ENCODE measurements at regions not wholly inside any gene's neighbourhood (a gene's known extent, or its start where the extent isn't known, plus 50 kb on each side); places are given as distances from the start of the nearest gene placed in this dataset.

DNA sequence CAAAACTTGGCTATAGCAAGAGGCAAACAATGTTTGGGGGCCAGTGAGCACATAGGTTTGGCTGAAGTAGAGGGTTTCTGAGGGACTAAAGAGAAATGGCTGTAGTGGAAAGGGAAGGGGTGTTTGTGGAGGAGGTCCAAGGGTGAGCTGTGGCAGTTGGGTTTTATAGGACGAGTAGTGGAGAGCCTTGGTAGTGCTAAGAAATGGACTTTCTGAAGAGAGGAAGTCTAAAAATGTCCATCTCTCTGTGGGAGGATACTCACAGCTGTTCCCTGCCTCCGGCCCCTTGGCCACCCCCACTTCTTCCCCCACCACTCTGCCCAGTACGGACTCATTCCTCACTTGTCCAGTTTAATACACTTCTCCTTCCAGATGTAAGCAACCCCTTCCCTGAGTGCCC lies 64.3 kb downstream of the ZNF22 start:
- TF ChIP-seq YY1 (IDR thresholded peaks at IDR 0.05; ENCODE audit: low read depth), result no peak
- TF ChIP-seq, protein P1, sequence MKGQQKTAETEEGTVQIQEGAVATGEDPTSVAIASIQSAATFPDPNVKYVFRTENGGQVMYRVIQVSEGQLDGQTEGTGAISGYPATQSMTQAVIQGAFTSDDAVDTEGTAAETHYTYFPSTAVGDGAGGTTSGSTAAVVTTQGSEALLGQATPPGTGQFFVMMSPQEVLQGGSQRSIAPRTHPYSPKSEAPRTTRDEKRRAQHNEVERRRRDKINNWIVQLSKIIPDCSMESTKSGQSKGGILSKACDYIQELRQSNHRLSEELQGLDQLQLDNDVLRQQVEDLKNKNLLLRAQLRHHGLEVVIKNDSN (IDR thresholded peaks at IDR 0.05), result no peak
- no peak for TF ChIP-seq REST (IDR thresholded peaks at IDR 0.05; ENCODE audit: low read depth)
- TF ChIP-seq ZBTB7A (IDR thresholded peaks at IDR 0.05; ENCODE audit: low read depth), result no peak

- TF ChIP-seq CREB1 (IDR thresholded peaks at IDR 0.05; ENCODE audit: low read depth) (no peak), EP300 (IDR thresholded peaks at IDR 0.05; ENCODE audit: borderline replicate concordance) (no peak), TEAD4 (IDR thresholded peaks at IDR 0.05) (no peak), TAF1 (IDR thresholded peaks at IDR 0.05; ENCODE audit: low read depth) (no peak), CEBPB (IDR thresholded peaks at IDR 0.05) (no peak), EGR1 (IDR thresholded peaks at IDR 0.05) (no peak), ZBTB7A (IDR thresholded peaks at IDR 0.05; ENCODE audit: low read depth) (no peak), RAD21 (IDR thresholded peaks at IDR 0.05; ENCODE audit: low read depth) (no peak), FOXM1 (IDR thresholded peaks at IDR 0.05; ENCODE audit: borderline replicate concordance, low read depth) (no peak), TCF12 (IDR thresholded peaks at IDR 0.05; ENCODE audit: low read depth) (no peak), NFIC (IDR thresholded peaks at IDR 0.05) (no peak), YY1 (IDR thresholded peaks at IDR 0.05; ENCODE audit: low read depth) (no peak), MAX (IDR thresholded peaks at IDR 0.05) (no peak)
- TF ChIP-seq, protein P1 (IDR thresholded peaks at IDR 0.05), result no peak
These were observed 70.5 kb downstream of the ZNF22 start for GRCh38 chr10:45071043-45071813.

DNA sequence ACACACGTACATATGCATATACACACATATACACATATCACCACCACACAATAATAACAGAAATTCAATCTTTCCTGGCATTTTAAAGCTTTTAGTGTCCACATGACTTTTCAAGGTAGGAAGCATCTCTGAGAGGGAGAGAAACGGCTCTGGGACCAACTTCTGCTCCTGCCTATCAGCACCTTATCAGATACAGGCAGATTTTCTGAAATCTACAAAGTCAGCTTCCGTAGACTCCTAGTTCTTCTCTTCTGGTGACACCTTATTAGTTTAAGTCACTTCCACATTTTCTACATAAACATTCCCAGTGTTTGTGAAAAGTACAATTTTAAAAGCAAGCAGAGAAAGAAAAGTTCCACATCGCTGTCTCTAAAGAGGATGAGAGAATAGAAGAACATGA lies 74.5 kb downstream of the ZNF22 start:
- no peak for TF ChIP-seq CREB1 (IDR thresholded peaks at IDR 0.05; ENCODE audit: low read depth)
- no peak for TF ChIP-seq NFIC (IDR thresholded peaks at IDR 0.05)
- TF ChIP-seq REST (IDR thresholded peaks at IDR 0.05; ENCODE audit: low read depth), result no peak
- TF ChIP-seq MAX (IDR thresholded peaks at IDR 0.05), result no peak
- no peak for TF ChIP-seq TCF12 (IDR thresholded peaks at IDR 0.05; ENCODE audit: low read depth)
- no peak for TF ChIP-seq EGR1 (IDR thresholded peaks at IDR 0.05)
- TF ChIP-seq, protein P1 (IDR thresholded peaks at IDR 0.05), result no peak
- no peak for TF ChIP-seq EP300 (IDR thresholded peaks at IDR 0.05; ENCODE audit: borderline replicate concordance)
- TF ChIP-seq YY1 (IDR thresholded peaks at IDR 0.05; ENCODE audit: low read depth), result no peak
- no peak for TF ChIP-seq CEBPB (IDR thresholded peaks at IDR 0.05)
- no peak for TF ChIP-seq TEAD4 (IDR thresholded peaks at IDR 0.05)
- TF ChIP-seq TAF1 (IDR thresholded peaks at IDR 0.05; ENCODE audit: low read depth), result no peak
- TF ChIP-seq FOXM1 (IDR thresholded peaks at IDR 0.05; ENCODE audit: borderline replicate concordance, low read depth), result no peak
- no peak for TF ChIP-seq ZBTB7A (IDR thresholded peaks at IDR 0.05; ENCODE audit: low read depth)
- TF ChIP-seq RAD21 (IDR thresholded peaks at IDR 0.05; ENCODE audit: low read depth), result no peak

DNA sequence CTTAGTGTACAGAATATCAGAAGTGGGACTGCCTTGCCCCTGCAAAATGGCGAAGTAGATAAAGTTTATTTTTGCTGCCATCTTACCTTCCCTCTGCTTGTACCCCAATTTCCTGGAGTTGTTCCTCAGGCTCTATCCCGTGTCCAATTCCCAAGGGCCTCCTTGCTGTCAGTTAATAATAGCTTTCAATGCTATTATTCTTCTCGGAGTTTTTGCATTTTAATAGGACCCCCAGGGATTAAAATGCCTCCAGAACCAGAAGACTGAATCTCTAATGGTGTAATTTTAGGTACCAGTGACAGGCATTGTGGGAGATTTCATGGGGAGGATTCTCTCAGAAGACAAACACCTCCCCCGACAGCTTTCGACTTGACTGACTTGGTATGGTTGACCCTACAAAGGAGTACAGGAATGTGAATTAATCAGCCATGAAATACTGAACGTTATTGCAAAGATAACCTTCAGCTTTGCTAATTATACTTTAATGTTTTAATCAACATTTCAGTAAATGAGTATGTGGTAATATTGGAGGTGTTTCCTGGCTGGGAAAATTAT lies 75.2 kb downstream of the ZNF22 start:
- no peak for TF ChIP-seq EGR1 (IDR thresholded peaks at IDR 0.05)
- no peak for TF ChIP-seq ZBTB7A (IDR thresholded peaks at IDR 0.05; ENCODE audit: low read depth)
- no peak for TF ChIP-seq YY1 (IDR thresholded peaks at IDR 0.05; ENCODE audit: low read depth)
- TF ChIP-seq MAX (IDR thresholded peaks at IDR 0.05), result no peak
- TF ChIP-seq, protein P1 (IDR thresholded peaks at IDR 0.05), result no peak

DNA sequence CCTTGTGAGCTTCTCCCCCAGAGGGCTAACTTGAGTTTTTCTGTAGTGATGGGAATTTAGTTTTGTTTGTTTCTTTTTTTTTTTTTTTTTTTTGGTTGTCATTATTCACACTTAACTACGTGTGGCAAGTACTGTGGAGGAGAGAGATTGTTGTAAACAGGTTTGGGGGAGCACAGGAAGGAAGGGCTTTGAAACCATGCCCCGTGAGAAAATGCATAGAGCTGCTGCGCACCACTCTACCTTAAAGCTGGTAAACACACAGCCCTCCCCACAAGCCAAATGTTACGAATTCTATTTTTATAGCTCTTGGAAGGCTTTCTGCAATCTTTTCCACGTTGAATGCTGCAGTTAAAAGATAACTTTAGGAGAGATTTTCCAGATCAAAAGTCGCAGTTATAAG lies 76.2 kb downstream of the ZNF22 start:
- TF ChIP-seq, protein P1 (IDR thresholded peaks at IDR 0.05), result no peak

All from Ishikawa (cell line).